Peyer's patch (tissue), 4 donors: ENCODE measurements at regions not wholly inside any gene's neighbourhood (a gene's known extent, or its start where the extent isn't known, plus 50 kb on each side); places are given as distances from the start of the nearest gene placed in this dataset.

Source experiments
- DNase-seq, 3 donors: peaks; one replicate each; pipeline ENCODE4 v3.0.0-alpha.2; 2017 to 2019
- H3K27ac ChIP-seq, 4 donors: fragments of 200-600 bp; sonication (generic); one replicate each; pipeline ENCODE4 v1.5.1; 2016 to 2019
- H3K27me3 ChIP-seq, 2 donors: fragments of 200-600 bp; sonication (generic); one replicate each; pipeline ENCODE4 v1.5.1; 2019
- H3K36me3 ChIP-seq, 3 donors: fragments of 200-600 bp; sonication (generic); one replicate each; pipeline ENCODE4 v1.5.1; 2016 to 2019
- H3K4me1 ChIP-seq, 4 donors: fragments of 200-600 bp; sonication (generic); one replicate each; pipeline ENCODE4 v1.5.1; 2016 to 2019
- H3K4me3 ChIP-seq, 4 donors: fragments of 200-600 bp; sonication (generic); 1 replicate in 3 of 4; 2 replicates in 1 of 4; pipeline ENCODE4 v1.5.1; 2016 to 2019; ENCODE audit warnings: mild to moderate bottlenecking in 1 of 4
- H3K9me3 ChIP-seq, 4 donors: fragments of 200-600 bp; sonication (generic); one replicate each; pipeline ENCODE4 v1.5.1; 2016 to 2019; ENCODE audit warnings: mild to moderate bottlenecking in 1 of 4
- CTCF ChIP-seq, 6 experiments: fragments of 450-650 bp in 4 of 6; fragments of 200-600 bp in 2 of 6; sonication (generic) in 1 of 6; IDR thresholded peaks; one replicate each; pipeline ENCODE4 v1.5.1; 2017 to 2019; ENCODE audit warnings: antibody characterized with exemption in 6 of 6, mild to moderate bottlenecking in 3 of 6, moderate library complexity in 1 of 6
- POLR2A ChIP-seq, 2 donors: fragments of 450-650 bp; IDR thresholded peaks; one replicate each; pipeline ENCODE4 v1.5.1; 2017; ENCODE audit warnings: antibody characterized with exemption in 2 of 2, mild to moderate bottlenecking in 2 of 2, moderate library complexity in 2 of 2

- Histone ChIP-seq H3K4me1 (no peaks in the 10 kb centered on the region), H3K4me3 (no peak overlapping the region), H3K27ac (no peak overlapping the region), H3K36me3 (no peaks in the 10 kb centered on the region), H3K9me3 (no peaks in the 10 kb centered on the region), H3K27me3 (no peaks in the 10 kb centered on the region)
- no peak for DNase-seq
- TF ChIP-seq CTCF (IDR thresholded peaks at IDR 0.05) (no peak), POLR2A (IDR thresholded peaks at IDR 0.05) (no peak)
Observed at GRCh38 chr2:198597648-198598047, 793.3 kb downstream of the PLCL1 start.

- H3K4me1 ChIP-seq, result no peaks in the 10 kb centered on the region
- no peaks in the 10 kb centered on the region for H3K9me3 ChIP-seq
- no peaks in the 10 kb centered on the region for H3K27me3 ChIP-seq
- no peak for TF ChIP-seq CTCF (IDR thresholded peaks at IDR 0.05)
- TF ChIP-seq POLR2A (IDR thresholded peaks at IDR 0.05), result no peak
- DNase-seq, result no peak
- H3K36me3 ChIP-seq, result no peaks in the 10 kb centered on the region
- H3K4me3 ChIP-seq, result no peak overlapping the region
- no peak overlapping the region for H3K27ac ChIP-seq
Observed at GRCh38 chr2:198596985-198597384, 792.6 kb downstream of the PLCL1 start.

- Histone ChIP-seq H3K4me1 (no peaks in the 10 kb centered on the region), H3K4me3 (no peak overlapping the region), H3K27me3 (no peaks in the 10 kb centered on the region), H3K36me3 (no peaks in the 10 kb centered on the region), H3K27ac (no peak overlapping the region), H3K9me3 (no peaks in the 10 kb centered on the region)
- no peak for DNase-seq
- no peak for TF ChIP-seq POLR2A (IDR thresholded peaks at IDR 0.05)
- TF ChIP-seq CTCF (IDR thresholded peaks at IDR 0.05), result no peak
Observed at GRCh38 chr2:198595721-198596120, 791.3 kb downstream of the PLCL1 start.

GRCh38 chr2:198591586-198591985 lies 787.2 kb downstream of the PLCL1 start:
- Histone ChIP-seq H3K4me3 (no peak overlapping the region), H3K27me3 (no peaks in the 10 kb centered on the region), H3K4me1 (peaks cover 0 to 8% (median 0%) of the 10 kb centered on the region in 4 donors), H3K27ac (no peak overlapping the region), H3K36me3 (no peaks in the 10 kb centered on the region), H3K9me3 (no peaks in the 10 kb centered on the region)
- TF ChIP-seq POLR2A (IDR thresholded peaks at IDR 0.05) (no peak), CTCF (IDR thresholded peaks at IDR 0.05) (no peak)
- DNase-seq, result no peak

GRCh38 chr2:198587741-198588140 lies 783.3 kb downstream of the PLCL1 start:
- DNase-seq, result no peak
- Histone ChIP-seq H3K36me3 (no peaks in the 10 kb centered on the region), H3K27ac (no peak overlapping the region), H3K9me3 (no peaks in the 10 kb centered on the region), H3K4me3 (no peak overlapping the region), H3K27me3 (no peaks in the 10 kb centered on the region), H3K4me1 (peaks cover 0 to 8% (median 0%) of the 10 kb centered on the region in 4 donors)
- TF ChIP-seq POLR2A (IDR thresholded peaks at IDR 0.05), result no peak
- peak in 1 of 6 experiments; percentile 7 for TF ChIP-seq CTCF (IDR thresholded peaks at IDR 0.05)

- H3K4me1 ChIP-seq, result peaks cover 0 to 8% (median 0%) of the 10 kb centered on the region in 4 donors
- no peak for DNase-seq
- no peak overlapping the region for H3K4me3 ChIP-seq
- H3K27me3 ChIP-seq, result no peaks in the 10 kb centered on the region
- H3K9me3 ChIP-seq, result no peaks in the 10 kb centered on the region
- TF ChIP-seq CTCF (IDR thresholded peaks at IDR 0.05) (no peak), POLR2A (IDR thresholded peaks at IDR 0.05) (no peak)
- no peak overlapping the region for H3K27ac ChIP-seq
- H3K36me3 ChIP-seq, result no peaks in the 10 kb centered on the region
Observed at GRCh38 chr2:198587240-198587639, 782.8 kb downstream of the PLCL1 start.
